HG03571 (cell line): ENCODE measurements at regions not wholly inside any gene's neighbourhood (a gene's known extent, or its start where the extent isn't known, plus 50 kb on each side); places are given as distances from the start of the nearest gene placed in this dataset.

Source experiments
- ATAC-seq: cut with Tn5 transposase; IDR thresholded peaks from one replicate; pipeline ENCODE4 v1.9.1; 2021; ENCODE audit not compliant: unreplicated experiment

- ATAC-seq: no peak
These were observed 1297.5 kb upstream of the SORCS1 start for GRCh38 chr10:108462005-108462404.

GRCh38 chr10:108454793-108455192 is 1290.3 kb upstream of the SORCS1 start:
- no peak for ATAC-seq

GRCh38 chr10:108454224-108454623 is 1289.7 kb upstream of the SORCS1 start:
- no peak for ATAC-seq

GRCh38 chr10:108453166-108453565 is 1288.7 kb upstream of the SORCS1 start:
- ATAC-seq: no peak

- ATAC-seq: no peak
These were observed 1288.0 kb upstream of the SORCS1 start for GRCh38 chr10:108452533-108452932.

- ATAC-seq: no peak
These were observed 1285.8 kb upstream of the SORCS1 start for GRCh38 chr10:108450280-108450679.

- ATAC-seq: no peak
These were observed 1281.2 kb upstream of the SORCS1 start for GRCh38 chr10:108445746-108446145.

GRCh38 chr10:108443636-108444035 is 1279.1 kb upstream of the SORCS1 start:
- ATAC-seq: peak; percentile 77

- ATAC-seq: no peak
These were observed 1274.9 kb upstream of the SORCS1 start for GRCh38 chr10:108439397-108439796.

- ATAC-seq: no peak
These were observed 1271.6 kb upstream of the SORCS1 start for GRCh38 chr10:108436096-108436495.

GRCh38 chr10:108434559-108435252 is 1270.2 kb upstream of the SORCS1 start:
- no peak for ATAC-seq

GRCh38 chr10:108427146-108427545 is 1262.6 kb upstream of the SORCS1 start:
- ATAC-seq: no peak

GRCh38 chr10:108425283-108425964 is 1260.9 kb upstream of the SORCS1 start:
- no peak for ATAC-seq

- no peak for ATAC-seq
These were observed 1260.2 kb upstream of the SORCS1 start for GRCh38 chr10:108424656-108425055.

GRCh38 chr10:108422286-108422685 is 1257.8 kb upstream of the SORCS1 start:
- no peak for ATAC-seq

GRCh38 chr10:108421266-108421665 is 1256.8 kb upstream of the SORCS1 start:
- ATAC-seq: no peak

GRCh38 chr10:108413954-108414353 is 1249.4 kb upstream of the SORCS1 start:
- ATAC-seq: no peak

- ATAC-seq: no peak
These were observed 1247.8 kb upstream of the SORCS1 start for GRCh38 chr10:108412323-108412722.

GRCh38 chr10:108411894-108412293 is 1247.4 kb upstream of the SORCS1 start:
- ATAC-seq: no peak

- no peak for ATAC-seq
These were observed 1246.7 kb upstream of the SORCS1 start for GRCh38 chr10:108411206-108411605.

GRCh38 chr10:108410236-108410635 is 1245.7 kb upstream of the SORCS1 start:
- ATAC-seq: no peak

- ATAC-seq: no peak
These were observed 1244.8 kb upstream of the SORCS1 start for GRCh38 chr10:108409306-108409705.

- no peak for ATAC-seq
These were observed 1239.6 kb upstream of the SORCS1 start for GRCh38 chr10:108404155-108404554.
